Fibroblast of skin of right quadriceps (primary cell): ENCODE measurements at regions not wholly inside any gene's neighbourhood (a gene's known extent, or its start where the extent isn't known, plus 50 kb on each side); places are given as distances from the start of the nearest gene placed in this dataset.
"Not testable (repeated sequence)": the region's sequence is repeated elsewhere in the genome, so short reads cannot be mapped to it uniquely, and the experiment has no call there.

Experiments used
- DNase-seq: peaks from one replicate; pipeline ENCODE4 v3.0.0-alpha.2; 2013

DNA sequence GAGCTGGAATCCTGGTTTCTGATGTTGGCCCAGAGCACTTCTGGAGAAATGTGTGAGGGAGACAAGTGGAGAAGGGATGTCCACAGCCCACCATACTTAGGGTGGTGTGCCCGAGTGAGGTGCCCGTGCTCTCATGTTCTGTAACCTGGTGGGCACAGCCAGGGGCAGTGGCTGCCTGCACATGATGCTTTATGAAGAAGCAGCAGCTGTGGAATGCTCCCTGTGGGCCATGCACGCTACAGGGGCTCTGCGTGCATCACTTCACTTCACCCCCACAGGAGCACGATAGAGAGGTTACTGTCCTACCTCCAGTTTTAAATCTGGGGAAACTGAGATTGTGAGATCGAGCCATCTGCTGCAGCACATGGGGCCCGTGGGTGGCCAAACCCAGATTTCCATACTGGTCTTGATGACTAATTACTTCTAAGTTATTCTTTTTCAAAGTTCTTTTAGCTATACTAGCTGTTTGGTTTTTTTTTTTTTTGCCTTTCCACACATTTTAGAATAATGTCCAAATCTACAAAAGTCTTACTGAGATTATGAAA is 441.6 kb downstream of the GADD45G start:
- DNase-seq: no peak

DNA sequence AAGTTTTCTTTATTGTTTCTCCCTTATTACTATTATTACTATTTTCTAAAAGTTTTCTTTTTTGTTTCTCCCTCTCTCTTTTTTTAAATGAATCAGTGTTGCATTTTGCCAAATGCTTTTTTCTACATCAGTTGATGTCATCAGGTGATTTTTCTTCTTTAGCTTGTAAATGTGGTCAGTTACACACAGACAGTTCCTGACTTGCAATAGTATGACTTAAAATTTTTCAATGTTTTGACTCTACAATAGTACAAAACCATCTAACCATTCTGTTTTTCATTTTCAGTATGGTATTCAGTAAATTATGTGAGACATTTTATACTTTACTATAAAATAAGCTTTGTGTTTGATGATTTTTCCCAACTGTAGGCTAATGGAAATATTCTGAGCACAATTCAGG is 443.0 kb downstream of the GADD45G start:
- no peak for DNase-seq

DNA sequence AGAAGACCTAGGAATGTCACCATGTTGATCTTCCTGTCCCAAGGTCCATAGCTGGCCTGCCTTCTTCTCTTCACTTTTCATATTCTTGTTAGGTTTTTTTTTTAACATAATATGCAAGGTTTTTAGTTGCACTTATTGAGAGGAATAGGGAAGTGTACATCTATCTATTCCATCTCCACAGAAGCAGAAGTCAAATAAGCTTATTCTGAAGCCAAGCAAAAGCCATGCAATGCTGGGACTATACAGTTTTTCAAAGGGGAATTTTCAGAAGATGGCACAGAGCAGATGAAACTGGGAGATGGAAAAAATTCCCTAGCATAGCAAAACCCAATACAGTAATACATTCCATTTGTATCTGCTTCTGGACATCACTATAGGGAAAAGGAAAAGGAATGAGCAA is 447.6 kb downstream of the GADD45G start:
- DNase-seq: no peak

DNA sequence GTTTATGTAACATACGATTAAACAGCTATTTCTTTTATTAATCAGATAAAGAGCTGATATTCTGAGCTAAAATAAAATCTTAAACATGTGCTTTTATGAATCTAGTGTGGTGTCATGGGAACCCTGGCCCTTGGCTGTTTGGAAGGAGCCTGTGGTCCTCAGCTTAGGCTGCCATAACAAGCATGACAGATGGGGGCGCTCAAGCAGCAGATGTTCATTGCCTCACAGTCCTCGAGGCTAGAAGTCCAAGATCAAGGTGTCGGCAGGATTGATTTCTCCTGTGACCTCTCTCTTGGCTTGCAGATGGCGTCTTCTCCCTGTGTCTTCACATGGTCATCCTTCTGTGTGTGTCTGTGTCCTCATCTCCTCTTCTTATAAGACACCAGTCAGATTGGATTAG is 448.2 kb downstream of the GADD45G start:
- DNase-seq: no peak

DNA sequence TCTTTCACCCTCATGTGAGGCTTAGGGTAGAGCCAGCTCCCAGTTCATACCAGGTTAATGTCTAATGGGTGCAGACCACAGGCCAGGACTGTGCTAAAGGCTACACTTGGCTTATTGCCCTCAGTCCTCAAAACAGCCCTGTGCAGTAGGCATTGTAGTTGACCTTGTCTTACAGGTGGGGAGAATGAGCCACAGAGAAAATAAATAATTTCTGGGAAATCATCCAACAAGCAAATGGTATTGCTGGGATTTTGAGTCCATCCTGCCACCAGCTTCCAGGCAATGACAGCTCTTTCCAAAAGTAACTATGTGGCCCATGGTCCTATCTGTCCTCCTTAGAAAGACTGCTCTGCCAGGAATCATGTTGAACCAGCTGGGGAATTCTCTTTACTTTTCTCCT is 450.0 kb downstream of the GADD45G start:
- no peak for DNase-seq

DNA sequence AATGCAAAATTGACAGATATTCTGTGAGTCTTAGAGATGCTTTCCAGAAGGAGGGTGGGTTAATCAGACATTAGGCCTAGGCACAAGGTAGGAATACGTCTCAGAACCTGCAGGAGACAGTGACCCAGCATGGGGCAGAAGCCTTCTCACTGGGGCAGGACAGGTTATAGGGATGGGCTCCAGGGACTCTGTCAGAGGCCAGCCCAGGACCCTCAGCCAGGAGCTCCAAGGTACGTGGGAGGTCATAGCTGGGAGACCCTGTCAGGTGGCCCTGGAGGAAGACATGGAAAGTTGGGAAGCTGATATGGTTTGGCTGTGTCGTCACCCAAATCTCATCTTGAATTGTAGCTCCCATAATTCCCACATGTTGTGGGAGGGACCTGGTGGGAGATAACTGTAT is 450.4 kb downstream of the GADD45G start:
- DNase-seq: no peak

DNA sequence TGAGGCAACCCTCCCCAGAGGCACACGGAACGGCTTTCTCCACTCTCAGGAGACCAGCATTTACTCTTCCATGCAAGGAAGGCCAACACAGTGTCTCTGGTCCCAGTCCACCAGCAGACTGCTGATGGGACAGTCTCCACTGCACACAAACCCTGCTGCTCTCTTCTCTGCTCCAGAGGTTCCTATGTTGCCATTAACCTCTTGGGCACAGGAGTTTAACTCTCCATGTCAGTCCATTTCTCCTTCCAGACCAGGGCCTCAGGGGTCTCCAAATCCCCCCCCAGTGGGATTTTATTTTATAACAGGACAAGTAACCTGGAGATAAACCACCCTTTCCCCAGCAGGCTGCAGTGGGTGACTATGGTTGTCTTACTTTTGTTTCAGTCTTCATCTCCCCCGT is 452.5 kb downstream of the GADD45G start:
- no peak for DNase-seq

DNA sequence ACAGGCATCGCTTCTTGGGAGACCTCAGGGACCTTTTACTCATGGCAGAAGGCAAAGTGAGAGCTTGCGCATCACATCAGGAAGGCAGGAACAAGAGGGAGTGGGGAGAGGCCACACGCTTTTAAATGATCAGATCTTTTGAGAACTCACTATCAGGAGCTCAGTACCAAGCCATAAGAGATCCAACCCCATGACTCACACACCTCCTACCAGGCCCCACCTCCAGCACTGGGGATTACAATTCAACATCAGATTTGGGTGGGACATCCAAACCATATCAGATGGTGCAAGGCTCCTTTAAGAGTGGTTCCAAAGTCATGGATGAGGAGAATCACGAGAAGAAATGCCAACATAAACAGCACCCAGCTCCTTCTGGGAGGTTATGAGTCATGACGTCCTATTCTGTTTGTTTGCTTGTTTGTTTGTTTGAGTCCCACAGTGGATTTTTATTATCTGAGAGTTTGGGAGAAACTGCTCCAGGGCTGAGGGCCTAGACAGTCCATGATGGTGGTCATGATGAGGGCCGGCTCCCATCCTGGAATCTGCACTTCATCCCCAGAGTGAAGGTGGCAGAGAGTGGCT is 453.5 kb downstream of the GADD45G start:
- no peak for DNase-seq

DNA sequence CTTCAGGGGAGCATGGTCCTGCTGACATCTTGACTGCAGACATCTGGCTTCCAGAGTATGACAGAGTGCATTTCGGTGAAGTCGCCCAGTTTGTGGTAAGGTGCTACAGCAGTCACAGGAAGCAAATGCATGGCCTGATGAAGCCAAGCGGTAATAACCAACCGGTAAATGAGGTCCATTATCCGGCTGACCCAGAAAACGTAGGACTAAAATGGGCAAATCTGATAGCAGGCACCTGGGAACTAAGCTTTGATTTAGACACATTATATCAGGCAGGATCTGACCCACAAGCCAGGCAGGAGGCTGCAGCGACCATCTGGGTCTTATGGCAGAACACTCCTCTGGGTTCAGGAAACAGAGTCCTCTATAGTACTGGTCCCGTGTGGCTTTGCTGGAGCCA is 454.6 kb downstream of the GADD45G start:
- no peak for DNase-seq

DNA sequence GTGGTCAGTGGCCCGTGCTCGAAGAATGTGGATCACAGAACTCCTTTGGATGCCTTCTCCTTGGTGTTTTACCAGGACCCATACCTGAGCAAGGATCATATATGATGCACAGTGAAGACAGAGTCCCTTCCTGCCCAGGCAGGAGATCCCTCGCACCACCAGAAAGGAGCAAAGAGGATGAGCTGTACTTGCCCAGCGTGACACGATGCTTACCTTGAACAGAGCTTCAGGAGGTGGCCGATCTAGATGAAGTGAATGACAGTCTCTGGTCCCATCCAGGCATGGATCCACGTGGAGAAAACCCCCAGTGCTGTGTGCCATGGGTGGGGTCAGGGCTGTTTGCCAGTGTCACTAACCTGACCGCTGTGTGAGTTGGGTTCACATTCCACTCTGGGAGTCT is 455.4 kb downstream of the GADD45G start:
- no peak for DNase-seq

DNA sequence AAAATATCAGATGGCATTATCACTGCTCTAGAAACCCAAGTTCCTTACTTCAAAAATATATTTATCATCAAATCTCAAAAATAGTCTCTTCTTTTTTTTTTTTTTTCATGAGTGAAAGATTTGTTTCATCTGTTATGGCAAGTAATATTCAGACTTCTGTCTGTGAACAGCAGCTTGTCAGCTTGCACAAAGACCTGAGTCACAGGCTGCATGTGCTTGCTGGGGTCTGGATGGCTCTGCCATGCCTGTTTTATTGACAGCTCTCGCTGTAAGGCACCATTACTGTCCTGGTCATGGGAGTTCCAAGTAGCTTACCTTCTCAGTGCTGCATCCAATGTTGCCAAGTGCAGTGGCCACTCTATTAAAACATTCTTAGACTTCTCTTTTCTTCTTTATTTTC is 456.4 kb downstream of the GADD45G start:
- no peak for DNase-seq

DNA sequence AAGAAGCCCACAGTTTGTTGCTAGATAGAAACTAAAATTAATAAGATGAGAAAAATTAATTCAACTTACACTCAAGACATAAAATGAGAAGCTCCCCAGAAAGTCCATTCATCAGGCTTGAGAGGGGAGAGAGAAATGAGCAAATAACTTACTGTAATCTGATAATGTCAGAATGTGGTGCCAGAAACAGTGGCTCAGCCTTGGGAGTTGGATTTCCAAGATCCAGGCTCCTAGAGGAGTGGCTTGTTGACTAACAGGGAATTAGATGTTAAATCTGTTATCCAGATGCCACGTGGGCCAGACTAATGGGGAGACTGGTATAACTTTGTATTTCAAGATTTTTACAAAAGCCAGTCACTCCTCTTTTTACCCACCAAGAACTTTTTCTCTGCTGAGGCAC is 458.2 kb downstream of the GADD45G start:
- DNase-seq: no peak

DNA sequence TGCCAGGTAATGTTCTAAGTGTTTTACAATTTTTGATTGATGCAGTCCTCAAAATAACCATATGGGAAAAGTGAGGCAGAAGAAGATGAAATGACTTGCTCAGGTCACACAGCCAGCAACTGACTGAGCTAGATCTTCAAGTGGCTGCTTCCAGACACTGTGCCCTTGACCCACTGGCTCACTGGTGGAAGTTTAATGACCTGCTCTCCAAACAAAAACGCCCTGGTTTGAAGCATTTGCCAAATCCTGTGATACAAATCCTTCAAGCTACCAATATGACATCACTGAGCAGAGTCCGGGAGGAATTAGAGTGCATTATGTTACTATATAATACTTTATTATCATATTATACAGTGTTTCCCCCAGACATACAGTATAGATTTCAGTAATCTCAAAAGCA is 459.4 kb downstream of the GADD45G start:
- DNase-seq: no peak

DNA sequence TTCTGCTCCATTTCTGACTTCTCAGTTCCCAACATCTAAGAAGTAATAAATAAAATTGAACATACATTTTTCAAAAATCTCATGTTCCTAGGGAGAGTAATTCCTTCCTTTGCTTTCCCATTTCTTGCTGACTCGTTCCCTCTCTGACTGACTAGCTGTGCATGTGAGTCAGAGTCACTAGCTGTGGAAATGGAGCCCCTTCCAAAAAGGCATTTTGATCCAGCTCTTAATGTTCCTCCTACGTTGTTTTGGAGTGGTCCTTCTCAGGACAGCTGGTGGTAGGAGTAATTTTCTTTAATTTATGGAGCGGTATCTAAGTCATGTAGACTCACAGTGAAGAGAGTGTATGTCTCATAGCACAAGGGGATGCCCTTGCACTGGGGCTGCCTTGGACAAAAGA is 460.2 kb downstream of the GADD45G start:
- peak; percentile 45 for DNase-seq

DNA sequence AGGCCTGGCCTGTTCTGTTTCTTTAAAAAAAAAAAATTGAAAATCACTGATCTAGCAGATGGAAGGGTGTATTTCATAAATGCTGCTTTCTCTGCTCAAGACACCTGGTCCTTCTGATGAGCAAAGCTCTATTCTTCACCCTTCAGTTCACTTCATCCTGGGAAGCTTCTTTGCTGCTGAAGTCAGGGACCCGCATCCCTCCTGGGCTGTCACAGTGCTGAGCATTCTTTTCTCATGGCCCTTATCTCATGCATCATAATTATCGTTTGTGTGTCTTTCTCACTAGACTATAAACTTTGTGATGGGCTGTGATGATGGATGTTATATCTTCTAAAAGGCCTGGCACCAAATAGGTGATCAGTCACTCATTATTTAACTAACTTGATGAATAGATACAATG is 461.0 kb downstream of the GADD45G start:
- DNase-seq: no peak

DNA sequence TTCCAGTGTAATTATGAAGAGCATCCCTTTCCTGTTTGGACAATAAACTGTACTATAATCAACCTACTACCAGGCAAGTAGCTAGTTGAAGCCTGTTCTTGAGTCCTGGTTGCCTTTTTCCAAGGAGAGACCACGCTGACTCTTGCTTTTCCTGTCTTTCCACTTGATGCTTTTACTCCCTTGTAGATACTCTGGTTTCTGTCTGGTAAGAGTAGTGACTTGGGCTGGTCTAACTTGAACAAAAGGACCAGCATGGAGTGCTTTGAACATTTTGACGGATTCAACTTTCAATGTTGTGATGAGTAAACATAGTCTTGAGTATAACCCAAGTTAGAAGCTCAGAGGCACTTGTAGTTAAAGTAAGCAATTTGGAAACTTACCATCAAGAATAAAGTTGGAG is 464.3 kb downstream of the GADD45G start:
- DNase-seq: no peak

DNA sequence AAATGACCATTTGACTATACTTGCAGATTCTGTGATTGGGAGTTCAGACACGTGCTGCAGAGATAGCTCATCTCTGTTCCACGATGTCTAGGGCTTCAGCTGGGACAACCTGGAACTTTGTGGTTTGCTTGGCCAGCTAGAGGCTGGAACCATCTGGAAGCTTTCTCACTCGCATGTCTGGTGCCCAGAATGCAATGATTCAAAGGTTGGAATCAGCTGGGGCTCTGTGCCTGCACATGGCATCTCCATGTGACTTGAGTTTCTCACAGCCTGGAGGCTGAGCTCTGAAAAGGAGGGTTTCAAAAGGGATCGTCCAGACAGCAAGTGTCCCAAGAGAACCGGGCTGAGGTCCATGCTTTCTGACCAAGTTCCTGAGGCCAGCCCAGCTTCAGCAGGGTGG is 465.2 kb downstream of the GADD45G start:
- no peak for DNase-seq

DNA sequence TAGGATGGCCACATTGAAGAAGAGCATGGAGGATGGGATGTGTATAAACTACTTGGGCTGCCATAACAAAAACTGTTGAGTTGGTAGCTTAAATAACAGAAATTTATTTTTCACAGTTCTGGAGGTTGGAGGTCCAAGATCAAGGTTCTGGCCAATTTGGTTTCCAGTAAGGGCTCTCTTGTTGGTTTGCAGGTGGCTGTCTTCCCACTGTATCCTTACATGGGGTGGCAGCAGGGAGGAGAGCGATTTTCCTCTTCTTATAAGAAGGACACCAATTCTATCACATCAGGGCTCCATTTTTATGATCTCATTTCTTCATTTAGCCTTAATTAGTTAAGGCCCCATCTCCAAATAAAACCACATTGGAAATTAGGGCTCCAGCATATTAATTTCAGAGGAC is 465.7 kb downstream of the GADD45G start:
- no peak for DNase-seq

DNA sequence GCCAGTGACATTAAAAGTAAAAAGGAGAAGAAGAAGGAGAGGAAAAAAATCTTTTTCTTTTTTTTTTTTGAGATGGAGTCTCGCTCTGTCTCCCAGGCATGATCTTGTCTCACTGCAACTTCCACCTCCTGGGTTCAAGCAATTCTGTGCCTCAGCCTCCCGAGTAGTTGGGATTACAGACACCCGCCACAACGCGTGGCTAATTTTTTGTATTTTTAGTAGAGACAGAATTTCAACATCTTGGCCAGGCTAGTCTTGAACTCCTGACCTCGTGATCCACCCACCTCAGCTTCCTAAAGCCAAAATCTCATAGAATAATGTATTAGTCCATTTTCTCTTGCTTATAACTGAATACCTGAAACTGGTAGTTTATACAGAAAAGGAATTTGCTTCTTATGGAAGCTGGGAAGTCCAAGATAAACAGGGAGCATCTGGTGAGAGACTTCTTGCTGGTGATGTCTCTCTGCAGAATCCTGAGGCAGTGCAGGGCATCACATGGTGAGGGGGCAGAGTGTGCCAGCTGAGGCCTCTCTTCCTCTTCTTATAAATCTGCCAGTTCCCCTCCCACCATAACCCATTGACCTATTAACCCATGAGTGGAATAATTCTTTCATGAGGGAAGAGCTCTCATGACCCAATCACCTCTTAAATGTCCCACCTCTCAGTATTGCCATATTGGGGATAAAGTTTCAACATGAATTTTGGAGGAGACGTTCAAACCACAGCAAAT is 466.3 kb downstream of the GADD45G start:
- no peak for DNase-seq

DNA sequence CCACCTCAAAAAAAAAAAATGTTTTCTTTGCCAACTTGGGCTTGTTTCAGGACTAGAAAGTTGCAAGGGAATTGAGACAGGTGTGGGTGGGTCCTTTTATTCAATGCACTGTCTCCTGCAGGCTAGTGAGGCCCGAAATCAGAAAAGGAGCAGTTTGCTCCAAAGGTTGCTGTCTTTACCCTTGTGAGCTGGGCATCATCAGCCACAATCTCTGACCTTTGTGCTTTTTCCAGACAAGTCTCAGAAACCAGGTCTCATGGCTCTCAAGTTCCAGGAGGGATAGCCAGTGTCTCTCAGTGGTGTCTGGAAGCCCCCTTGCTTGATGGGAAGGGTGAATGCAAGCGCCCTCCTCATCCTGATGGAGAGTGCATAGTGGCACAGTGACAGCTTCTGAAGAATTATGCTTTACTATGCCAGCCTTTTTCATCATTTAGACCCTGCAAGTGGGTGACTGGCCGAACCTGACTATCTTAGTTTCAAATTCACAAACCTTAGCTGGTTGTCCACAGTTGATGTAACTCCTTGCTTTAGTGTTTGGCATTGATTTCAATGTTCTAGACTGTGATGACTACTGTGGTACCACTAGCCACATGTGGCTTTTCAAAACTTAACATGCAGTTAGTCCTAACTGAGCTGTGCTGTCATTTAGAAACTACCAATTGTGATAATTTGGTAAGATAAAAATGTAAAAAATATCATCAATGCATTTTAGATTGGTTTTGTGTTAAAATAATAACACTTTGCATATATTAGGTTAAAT is 468.6 kb downstream of the GADD45G start:
- no peak for DNase-seq

DNA sequence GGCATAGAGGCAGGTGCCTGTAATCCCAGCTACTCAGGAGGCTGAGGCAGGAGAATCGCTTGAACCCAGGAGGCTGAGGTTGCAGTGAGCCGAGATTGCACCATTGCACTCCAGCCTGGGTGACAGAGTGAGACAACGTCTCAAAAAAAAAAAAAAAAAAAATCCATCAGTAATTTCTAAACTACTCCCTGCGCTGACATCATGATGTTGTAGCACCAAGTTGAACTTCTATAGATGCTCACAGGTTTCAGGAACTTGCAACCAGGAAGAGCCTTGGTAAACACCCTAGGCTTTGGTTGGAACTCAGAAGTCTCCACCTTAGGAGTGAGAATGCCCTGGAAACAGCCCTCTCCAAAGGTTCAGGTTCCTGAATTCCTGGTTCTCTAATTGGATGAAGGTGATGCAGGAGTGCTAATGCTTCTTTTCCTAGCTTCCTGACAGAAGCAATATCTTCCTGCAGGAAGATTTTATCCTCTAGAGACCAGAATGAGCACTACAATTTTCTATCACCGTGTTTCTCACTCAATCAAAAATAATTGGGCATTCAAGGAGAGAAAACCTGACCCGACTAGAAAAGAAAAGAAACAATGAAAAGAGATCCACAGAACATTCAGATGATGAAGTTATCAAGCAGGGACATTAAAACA is 469.6 kb downstream of the GADD45G start:
- no peak for DNase-seq

DNA sequence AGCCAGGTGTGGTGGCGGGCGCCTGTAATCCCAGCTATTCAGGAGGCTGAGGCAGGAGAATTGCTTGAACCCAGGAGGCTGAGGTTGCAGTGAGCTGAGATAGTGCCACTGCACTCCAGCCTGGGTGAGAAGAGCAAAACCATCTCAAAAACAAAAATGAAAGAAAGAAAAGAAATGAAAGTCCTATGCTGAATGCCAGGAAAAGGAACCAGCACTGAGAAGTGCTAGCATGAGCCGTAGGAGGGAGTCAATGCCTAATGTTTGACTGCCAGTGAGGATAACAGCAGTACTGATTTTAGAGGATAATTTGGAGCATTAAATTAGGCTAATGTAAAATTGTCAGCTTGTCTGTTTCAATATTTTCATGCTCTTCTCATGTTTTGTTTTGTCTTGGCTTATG is 472.8 kb downstream of the GADD45G start:
- DNase-seq: not testable (repeated sequence)

DNA sequence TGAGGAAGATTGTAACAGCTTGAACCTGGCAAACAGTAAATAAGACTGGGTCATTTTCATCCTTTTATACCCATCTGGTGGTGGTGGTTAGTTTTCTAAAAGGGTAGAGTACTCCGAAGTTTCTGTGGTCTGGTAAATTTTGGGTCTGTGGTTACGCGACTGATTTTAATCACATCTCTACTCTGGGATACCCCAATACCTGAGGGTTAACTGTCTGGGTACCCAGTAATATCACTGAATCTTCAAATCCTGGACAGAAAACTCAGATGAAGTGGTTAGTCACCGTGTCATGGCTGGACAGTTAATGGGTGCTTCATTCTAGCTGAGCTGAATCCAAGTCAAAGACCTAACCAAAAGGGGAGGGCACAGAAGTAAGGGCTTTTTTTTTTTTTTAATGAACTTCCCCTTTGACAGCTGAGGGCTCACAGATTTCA is 474.2 kb downstream of the GADD45G start:
- no peak for DNase-seq

DNA sequence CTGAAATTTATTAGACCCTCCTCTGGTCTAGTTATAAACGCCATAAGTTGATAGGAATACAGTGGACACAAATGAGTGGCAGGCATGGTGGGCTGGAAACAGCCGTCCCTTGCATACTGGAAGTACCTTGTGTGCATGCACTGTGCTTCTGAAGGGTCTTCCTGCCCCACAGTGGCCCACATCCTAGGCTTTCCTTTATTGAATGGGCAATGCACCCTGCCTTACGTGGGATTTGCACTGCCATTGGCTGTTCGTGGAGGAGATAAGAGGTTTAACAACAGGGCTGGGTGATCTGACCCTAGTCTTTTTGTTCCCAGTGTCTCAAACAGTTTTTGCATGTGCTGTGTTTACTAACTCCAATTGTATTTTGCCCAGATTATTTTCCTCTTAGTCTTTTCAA is 480.8 kb downstream of the GADD45G start:
- no peak for DNase-seq
